B cell (primary cell): ENCODE measurements at regions not wholly inside any gene's neighbourhood (a gene's known extent, or its start where the extent isn't known, plus 50 kb on each side); places are given as distances from the start of the nearest gene placed in this dataset.

Source experiments
- ATAC-seq: fragments of 200-7000 bp; cut with Tn5 transposase; one replicate; pipeline ENCODE4 v1.10.0; 2021; ENCODE audit warnings: low read depth, mild to moderate bottlenecking, moderate number of reproducible peaks, moderate library complexity
- CTCF ChIA-PET: fragments of 350-600 bp; sonication (Branson Sonifier 250); formaldehyde crosslinking; loops from one replicate; lab custom pipeline; 2021; ENCODE audit warnings: antibody characterized with exemption, inconsistent platforms; lab: Charles Lee
- POLR2A ChIA-PET: fragments of 350-600 bp; sonication (Branson Sonifier 250); formaldehyde crosslinking; loops from one replicate; lab custom pipeline; 2021; ENCODE audit warnings: antibody characterized with exemption; lab: Charles Lee
- DNase-seq: peaks from one replicate; pipeline ENCODE4 v3.0.0; 2013
- H2AFZ ChIP-seq: 2 replicates; pipeline ENCODE4 v1.6.1; 2012; ENCODE audit warnings: mild to moderate bottlenecking, low read depth, low read length; ENCODE audit not compliant: insufficient read depth, poor library complexity, severe bottlenecking
- H3K27ac ChIP-seq, 2 donors: 1 replicate in 1 of 2; 2 replicates in 1 of 2; pipeline ENCODE4 v1.5.1; 2012 to 2013; ENCODE audit warnings: low read length in 2 of 2, mild to moderate bottlenecking in 2 of 2, moderate library complexity in 1 of 2
- H3K27me3 ChIP-seq, 4 experiments: fragments of 200-600 bp in 1 of 4; sonication (generic) in 1 of 4; replicated peaks in 1 of 4; 1 replicate in 2 of 4; 2 replicates in 2 of 4; pipeline versions ENCODE4 v1.6.1 to v1.7.0; 2013 to 2016; ENCODE audit warnings: low read length in 3 of 4, mild to moderate bottlenecking in 2 of 4, mixed read lengths in 1 of 4, moderate library complexity in 1 of 4; ENCODE audit not compliant: insufficient read depth in 4 of 4, control insufficient read depth in 3 of 4; ENCODE audit errors: control extremely low read depth in 1 of 4
- H3K36me3 ChIP-seq, 2 experiments: replicated peaks in 1 of 2; 1 replicate in 1 of 2; 2 replicates in 1 of 2; pipeline versions ENCODE4 v1.6.1 to v1.7.1; 2013; ENCODE audit warnings: low read length in 1 of 2; ENCODE audit not compliant: insufficient read depth in 2 of 2, control insufficient read depth in 1 of 2; ENCODE audit errors: control extremely low read depth in 1 of 2, extremely low read depth in 1 of 2
- H3K4me1 ChIP-seq, 2 donors: fragments of 200-600 bp in 1 of 2; sonication (generic) in 1 of 2; 1 replicate in 1 of 2; 2 replicates in 1 of 2; pipeline versions ENCODE4 v1.5.1 to v1.6.1; 2013 to 2017; ENCODE audit warnings: low read length in 2 of 2; ENCODE audit not compliant: control insufficient read depth in 2 of 2, insufficient read depth in 2 of 2
- H3K4me2 ChIP-seq: replicated peaks from 2 replicates; pipeline ENCODE3; 2012; ENCODE audit warnings: mild to moderate bottlenecking, low read depth, low read length; ENCODE audit not compliant: poor library complexity, severe bottlenecking
- H3K4me3 ChIP-seq, 5 experiments: fragments of 200-600 bp in 1 of 5; sonication (generic) in 1 of 5; 1 replicate in 3 of 5; 2 replicates in 2 of 5; pipeline versions ENCODE4 v1.5.1 to v1.7.0; 2011 to 2016; ENCODE audit warnings: low read length in 4 of 5, mild to moderate bottlenecking in 4 of 5, low read depth in 2 of 5, control low read depth in 1 of 5, moderate library complexity in 1 of 5; ENCODE audit not compliant: insufficient read depth in 1 of 5; ENCODE audit errors: control extremely low read depth in 1 of 5, extremely low read depth in 1 of 5
- H3K79me2 ChIP-seq: fragments of 200-600 bp; sonication (generic); one replicate; pipeline ENCODE4 v1.6.0; 2016; ENCODE audit warnings: low read length; ENCODE audit not compliant: control insufficient read depth, insufficient read depth
- H3K9ac ChIP-seq: fragments of 200-600 bp; sonication (generic); 2 replicates; pipeline ENCODE4 v1.6.1; 2017; ENCODE audit warnings: mild to moderate bottlenecking, low read length, moderate library complexity
- H3K9me3 ChIP-seq, 3 donors: one replicate each; pipeline versions ENCODE4 v1.6.1 to v1.7.1; 2013; ENCODE audit warnings: low read length in 2 of 3; ENCODE audit not compliant: control insufficient read depth in 2 of 3, insufficient read depth in 1 of 3; ENCODE audit errors: control extremely low read depth in 1 of 3
- H4K20me1 ChIP-seq: 2 replicates; pipeline ENCODE4 v1.6.0; 2012; ENCODE audit warnings: mild to moderate bottlenecking, low read length; ENCODE audit not compliant: insufficient read depth, control insufficient read depth, poor library complexity, severe bottlenecking
- H3K27ac Mint-ChIP-seq: one replicate; pipeline ENCODE4 v1.8.0; 2021; ENCODE audit warnings: mixed read lengths
- H3K27me3 Mint-ChIP-seq: one replicate; pipeline ENCODE4 v1.8.0; 2021; ENCODE audit warnings: mixed read lengths
- H3K4me1 Mint-ChIP-seq: one replicate; pipeline ENCODE4 v1.8.0; 2021; ENCODE audit warnings: mixed read lengths
- H3K4me3 Mint-ChIP-seq: one replicate; pipeline ENCODE4 v1.8.0; 2021; ENCODE audit warnings: mixed read lengths
- H3K9me3 Mint-ChIP-seq: one replicate; pipeline ENCODE4 v1.8.0; 2022; ENCODE audit warnings: mixed read lengths; ENCODE audit not compliant: insufficient read depth
- CTCF ChIP-seq: fragments of 200-600 bp; IDR thresholded peaks from one replicate; pipeline ENCODE4 v1.8.0; 2022; ENCODE audit warnings: antibody characterized with exemption, mild to moderate bottlenecking
- EZH2 ChIP-seq: IDR thresholded peaks from 2 replicates; pipeline ENCODE4 v1.6.1; 2012; ENCODE audit warnings: borderline replicate concordance, low read depth, mild to moderate bottlenecking, moderate library complexity, low read length; ENCODE audit not compliant: insufficient read depth, poor library complexity, severe bottlenecking
- WGBS: methylation state at CpG from one replicate; pipeline ENCODE4 v1.1.5; 2013; ENCODE audit warnings: missing lambda C conversion rate; ENCODE audit not compliant: insufficient coverage; 5-methylcytosine and 5-hydroxymethylcytosine counted together
- intact Hi-C: fragments of 100-400 bp; cut with micrococcal nuclease; formaldehyde crosslinking; loops from one replicate; pipeline ENCODE4 v1.10.0; 2022

GRCh38 chr4:115759231-115759630 lies 645.8 kb upstream of the NDST4 start:
- no peaks in the 10 kb centered on the region for H3K4me1 Mint-ChIP-seq
- Histone ChIP-seq H3K27me3 (no peaks in the 10 kb centered on the region), H3K4me1 (no peaks in the 10 kb centered on the region), H3K9ac (no peak overlapping the region), H3K4me3 (no peak overlapping the region), H3K36me3 (no peaks in the 10 kb centered on the region), H3K79me2 (no peaks in the 10 kb centered on the region), H4K20me1 (no peaks in the 10 kb centered on the region), H3K27ac (no peak overlapping the region), H3K9me3 (peaks cover 0 to 5% (median 0%) of the 10 kb centered on the region in 3 donors), H3K4me2 (no peak overlapping the region), H2AFZ (no peak overlapping the region)
- H3K27ac Mint-ChIP-seq = no peak overlapping the region
- H3K9me3 Mint-ChIP-seq = peaks cover 3% of the 10 kb centered on the region
- H3K4me3 Mint-ChIP-seq = no peak overlapping the region
- no peak for TF ChIP-seq CTCF
- no peak for TF ChIP-seq EZH2
- H3K27me3 Mint-ChIP-seq = no peaks in the 10 kb centered on the region
- DNase-seq = no peak
- POLR2A ChIA-PET = no interaction called here
- CTCF ChIA-PET = no interaction called here
- intact Hi-C loops = no loop called here
- ATAC-seq = no peak
- 85% methylated on average over 2 of the region's 2 CpGs for WGBS

GRCh38 chr4:115749404-115749803 lies 636.0 kb upstream of the NDST4 start:
- intact Hi-C loops = no loop called here

More at GRCh38 chr4:115749404-115749803, 636.0 kb upstream of the NDST4 start:
- H3K27ac ChIP-seq = no peak overlapping the region
- no peak overlapping the region for H2AFZ ChIP-seq
- Mint-ChIP-seq H3K27me3 (no peaks in the 10 kb centered on the region), H3K9me3 (peaks cover 3% of the 10 kb centered on the region), H3K4me3 (no peak overlapping the region), H3K27ac (no peak overlapping the region), H3K4me1 (no peaks in the 10 kb centered on the region)
- H3K79me2 ChIP-seq = no peaks in the 10 kb centered on the region
- CTCF ChIA-PET = no interaction called here
- peaks cover 0 to 4% (median 0%) of the 10 kb centered on the region in 3 donors for H3K9me3 ChIP-seq
- no peak overlapping the region for H3K4me3 ChIP-seq
- ATAC-seq (no peak), DNase-seq (no peak)
- no peaks in the 10 kb centered on the region for H4K20me1 ChIP-seq
- POLR2A ChIA-PET = no interaction called here
- H3K4me1 ChIP-seq = no peaks in the 10 kb centered on the region
- no peak overlapping the region for H3K4me2 ChIP-seq
- no peak for TF ChIP-seq EZH2
- no peak overlapping the region for H3K9ac ChIP-seq
- H3K36me3 ChIP-seq = no peaks in the 10 kb centered on the region
- H3K27me3 ChIP-seq = no peaks in the 10 kb centered on the region
